GM12878 (cell line): ENCODE measurements at regions not wholly inside any gene's neighbourhood (a gene's known extent, or its start where the extent isn't known, plus 50 kb on each side); places are given as distances from the start of the nearest gene placed in this dataset.

Experiments used
- ATAC-seq: fragments of 200-7000 bp; cut with Tn5 transposase; 3 replicates; pipeline ENCODE4 v1.9.1; 2020; ENCODE audit warnings: mild to moderate bottlenecking, moderate library complexity
- BruUV-seq: library from RNA; stranded (reverse); fragments of 400-500 nt; replicated peaks from 2 replicates; lab custom pipeline; 2021; lab: Mats Ljungman, UMichigan
- CTCF ChIA-PET: fragments of 300-600 bp; sonication (Branson Sonifier 250); formaldehyde crosslinking; extraction: SDS; loops from one replicate; lab custom pipeline; 2021; ENCODE audit warnings: inconsistent platforms; lab: Yijun Ruan, JAX
- POLR2A ChIA-PET: fragments of 350-600 bp; formaldehyde crosslinking; extraction: SDS; loops from one replicate; lab custom pipeline; 2021; ENCODE audit warnings: inconsistent platforms; lab: Charles Lee
- RAD21 ChIA-PET: fragments of 300-600 bp; sonication (Branson Sonifier 250); formaldehyde crosslinking; loops from one replicate; lab custom pipeline; 2023; ENCODE audit warnings: antibody characterized with exemption; ENCODE audit not compliant: unreplicated experiment; lab: Charles Lee
- SMC1A ChIA-PET: fragments of 300-600 bp; sonication (Branson Sonifier 250); formaldehyde crosslinking; loops from one replicate; lab custom pipeline; 2023; ENCODE audit not compliant: unreplicated experiment, uncharacterized antibody; lab: Charles Lee
- DNase-seq: peaks from one replicate; pipeline ENCODE4 v3.0.0-alpha.2; 2011; ENCODE audit warnings: low read depth, low spot score
- FAIRE-seq: peaks from 3 replicates; lab custom pipeline; 2011; peaks lifted over from hg19 to GRCh38; lab: Jason Lieb, UNC
- H2AFZ ChIP-seq: 2 replicates; pipeline ENCODE4 v1.6.0; 2011; ENCODE audit warnings: low read depth, low read length, control low read depth; ENCODE audit not compliant: control insufficient read depth
- H3K27ac ChIP-seq: 2 replicates; pipeline ENCODE4 v1.5.1; 2011; ENCODE audit warnings: control low read depth; ENCODE audit not compliant: control insufficient read depth, insufficient read depth
- H3K27me3 ChIP-seq, 2 experiments: replicated peaks in 1 of 2; 2 replicates each; pipeline versions ENCODE4 v1.6.0 to v1.6.1; 2011; ENCODE audit warnings: low read length in 1 of 2; ENCODE audit not compliant: control insufficient read depth in 2 of 2, insufficient read depth in 2 of 2
- H3K36me3 ChIP-seq, 2 experiments: 2 replicates each; pipeline ENCODE4 v1.5.1; 2011; ENCODE audit warnings: low read length in 1 of 2; ENCODE audit not compliant: control insufficient read depth in 2 of 2, insufficient read depth in 2 of 2
- H3K4me1 ChIP-seq: 2 replicates; pipeline ENCODE4 v1.6.1; 2011; ENCODE audit warnings: mild to moderate bottlenecking, low read length, moderate library complexity, mixed read lengths; ENCODE audit not compliant: control insufficient read depth, insufficient read depth
- H3K4me2 ChIP-seq: 2 replicates; pipeline ENCODE4 v1.6.0; 2011; ENCODE audit warnings: control low read depth; ENCODE audit not compliant: control insufficient read depth, insufficient read depth
- H3K4me3 ChIP-seq: fragments of 200-600 bp; sonication (generic); 2 replicates; pipeline ENCODE4 v1.5.1; 2016
- H3K79me2 ChIP-seq: 2 replicates; pipeline ENCODE4 v1.6.0; 2011; ENCODE audit warnings: low read length; ENCODE audit not compliant: control insufficient read depth, insufficient read depth
- H3K9ac ChIP-seq: 2 replicates; pipeline ENCODE4 v1.8.0; 2011; ENCODE audit warnings: low read length, control low read depth, mixed read lengths; ENCODE audit not compliant: control insufficient read depth, insufficient read depth
- H3K9me3 ChIP-seq: replicated peaks from 3 replicates; pipeline ENCODE4 v1.5.1; 2011; ENCODE audit warnings: mild to moderate bottlenecking, low read length; ENCODE audit not compliant: control insufficient read depth, insufficient read depth
- H4K20me1 ChIP-seq: 2 replicates; pipeline ENCODE4 v1.6.0; 2011; ENCODE audit not compliant: control insufficient read depth, insufficient read depth
- ASH2L ChIP-seq: fragments of 300-600, 200-600 bp; sonication (generic); IDR thresholded peaks from 2 replicates; pipeline ENCODE4 v1.6.1; 2017; ENCODE audit warnings: low read depth, mild to moderate bottlenecking, borderline replicate concordance
- BMI1 ChIP-seq: fragments of 450-650 bp; IDR thresholded peaks from 2 replicates; pipeline ENCODE4 v1.6.1; 2016; ENCODE audit warnings: mild to moderate bottlenecking, moderate library complexity, borderline replicate concordance
- BRCA1 ChIP-seq: IDR thresholded peaks from 2 replicates; pipeline ENCODE4 v1.6.1; 2011; ENCODE audit warnings: low read depth, low read length, improper control_type of control experiment
- CBFB ChIP-seq: IDR thresholded peaks from 2 replicates; pipeline ENCODE4 v1.6.1; 2016; ENCODE audit warnings: antibody characterized with exemption, low read depth
- CHD4 ChIP-seq: fragments of 200-600 bp; sonication (generic); IDR thresholded peaks from 2 replicates; pipeline ENCODE4 v1.6.1; 2016; ENCODE audit warnings: mild to moderate bottlenecking
- HCFC1 ChIP-seq: fragments of 150-350 bp; IDR thresholded peaks from 2 replicates; pipeline ENCODE4 v1.6.1; 2014; ENCODE audit warnings: low read length
- NR2C2 ChIP-seq: IDR thresholded peaks from 2 replicates; pipeline ENCODE4 v1.6.1; 2011; ENCODE audit warnings: borderline replicate concordance, low read depth; ENCODE audit not compliant: control insufficient read depth, insufficient read length
- POLR2AphosphoS2 ChIP-seq: IDR thresholded peaks from 2 replicates; pipeline ENCODE4 v1.6.1; 2011; ENCODE audit warnings: low read depth, mild to moderate bottlenecking, low read length, improper control_type of control experiment, moderate library complexity
- PRDM15 ChIP-seq: fragments of 450-650 bp; formaldehyde crosslinking; IDR thresholded peaks from 2 replicates; pipeline ENCODE4 v1.4.0; 2020; ENCODE audit warnings: mild to moderate bottlenecking, moderate library complexity
- RELA ChIP-seq: fragments of 450-650 bp; IDR thresholded peaks from 2 replicates; pipeline ENCODE4 v1.8.0; 2014; ENCODE audit warnings: borderline replicate concordance; ENCODE audit not compliant: partially characterized antibody
- SIN3A ChIP-seq: IDR thresholded peaks from 2 replicates; pipeline ENCODE4 v1.6.1; 2012; ENCODE audit warnings: low read depth, low read length, improper control_type of control experiment
- SMAD5 ChIP-seq: IDR thresholded peaks from 2 replicates; pipeline ENCODE4 v1.6.1; 2016; ENCODE audit warnings: antibody characterized with exemption, low read depth
- TBL1XR1 ChIP-seq: IDR thresholded peaks from 2 replicates; pipeline ENCODE4 v1.6.1; 2012; ENCODE audit warnings: low read depth, low read length, improper control_type of control experiment
- ZNF622 ChIP-seq: fragments of 450-650 bp; IDR thresholded peaks from 2 replicates; pipeline ENCODE4 v1.6.1; 2017; ENCODE audit warnings: mild to moderate bottlenecking, inconsistent platforms
- WGBS: methylation state at CpG from one replicate; pipeline ENCODE4 v1.1.6; 2016; ENCODE audit warnings: low lambda C conversion rate; ENCODE audit not compliant: insufficient replicate concordance, insufficient coverage; ENCODE audit errors: missing lambda C conversion rate; 5-methylcytosine and 5-hydroxymethylcytosine counted together
- in situ Hi-C: fragments of 300-500 bp; cut with MboI; formaldehyde crosslinking; loops from 9 replicates; pipeline ENCODE4 v1.14.3; 2018; ENCODE audit warnings: mixed read lengths
- intact Hi-C: fragments of 100-400 bp; cut with micrococcal nuclease; formaldehyde crosslinking; loops from one replicate; pipeline ENCODE4 v1.14.2; 2022; ENCODE audit not compliant: unreplicated experiment
- TF ChIP-seq, protein P1 (sequence below): IDR thresholded peaks from 2 replicates; pipeline ENCODE4 v1.6.1; 2011; ENCODE audit warnings: borderline replicate concordance, low read depth, mild to moderate bottlenecking, moderate library complexity, mixed read lengths, low read length; ENCODE audit not compliant: insufficient read depth; ENCODE audit errors: extremely low read length

DNA sequence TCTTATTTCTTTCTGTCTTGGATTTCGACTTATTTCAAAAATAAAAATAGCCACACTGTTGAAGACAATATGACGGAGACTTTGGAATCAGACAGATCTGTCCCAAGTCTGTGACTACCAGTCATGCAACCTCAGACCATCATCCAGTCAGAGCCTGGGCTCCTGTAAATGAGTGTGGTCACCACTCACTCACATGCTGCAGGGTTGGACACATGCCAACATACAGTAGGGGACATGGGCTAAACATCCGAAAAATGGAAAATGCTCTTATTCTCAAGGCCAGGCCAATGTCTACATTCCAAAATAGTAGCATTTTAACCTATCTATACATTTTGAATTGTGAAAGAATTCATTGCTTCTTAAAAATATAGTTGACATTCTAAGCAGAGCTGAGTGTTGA lies 75.5 kb upstream of the EDNRB start:
- CTCF ChIA-PET: interaction anchor here (2.0 kb wide), 1 partner anchor 127 kb away, joined by 4 read pairs; no protein-coding TSS in a partner anchor
- FAIRE-seq: no peak
- intact Hi-C loops: no loop called here

More for the DNA sequence above, 75.5 kb upstream of the EDNRB start:
- ChIA-PET RAD21 (no interaction called here), POLR2A (no interaction called here), SMC1A (no interaction called here)
- Histone ChIP-seq H2AFZ (no peak overlapping the region), H3K27me3 (no peaks in the 10 kb centered on the region; a peak in 1 of 4 replicates), H3K36me3 (no peaks in the 10 kb centered on the region), H4K20me1 (no peaks in the 10 kb centered on the region), H3K4me3 (no peak overlapping the region), H3K4me2 (no peak overlapping the region), H3K79me2 (no peaks in the 10 kb centered on the region), H3K27ac (no peak overlapping the region), H3K9me3 (no peaks in the 10 kb centered on the region), H3K4me1 (no peaks in the 10 kb centered on the region), H3K9ac (no peak overlapping the region)
- in situ Hi-C loops: no loop called here
- DNase-seq (no peak), ATAC-seq (no peak)
- WGBS: 26% methylated on average over 3 of the region's 3 CpGs
- no TSS peak for BruUV-seq
- TF ChIP-seq RELA (no peak), PRDM15 (no peak), NR2C2 (no peak), TBL1XR1 (no peak), HCFC1 (no peak), BMI1 (no peak), SIN3A (no peak), SMAD5 (no peak), ASH2L (no peak), ZNF622 (no peak), CHD4 (no peak), POLR2AphosphoS2 (no peak), BRCA1 (no peak), CBFB (no peak)
- TF ChIP-seq, protein P1, sequence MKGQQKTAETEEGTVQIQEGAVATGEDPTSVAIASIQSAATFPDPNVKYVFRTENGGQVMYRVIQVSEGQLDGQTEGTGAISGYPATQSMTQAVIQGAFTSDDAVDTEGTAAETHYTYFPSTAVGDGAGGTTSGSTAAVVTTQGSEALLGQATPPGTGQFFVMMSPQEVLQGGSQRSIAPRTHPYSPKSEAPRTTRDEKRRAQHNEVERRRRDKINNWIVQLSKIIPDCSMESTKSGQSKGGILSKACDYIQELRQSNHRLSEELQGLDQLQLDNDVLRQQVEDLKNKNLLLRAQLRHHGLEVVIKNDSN: no peak
